Fibroblast of peridontal ligament (primary cell): ENCODE measurements at regions not wholly inside any gene's neighbourhood (a gene's known extent, or its start where the extent isn't known, plus 50 kb on each side); places are given as distances from the start of the nearest gene placed in this dataset.

Source experiments
- DNase-seq: peaks from one replicate; pipeline ENCODE4 v3.0.0-alpha.2; 2010; ENCODE audit errors: extremely low read depth

DNA sequence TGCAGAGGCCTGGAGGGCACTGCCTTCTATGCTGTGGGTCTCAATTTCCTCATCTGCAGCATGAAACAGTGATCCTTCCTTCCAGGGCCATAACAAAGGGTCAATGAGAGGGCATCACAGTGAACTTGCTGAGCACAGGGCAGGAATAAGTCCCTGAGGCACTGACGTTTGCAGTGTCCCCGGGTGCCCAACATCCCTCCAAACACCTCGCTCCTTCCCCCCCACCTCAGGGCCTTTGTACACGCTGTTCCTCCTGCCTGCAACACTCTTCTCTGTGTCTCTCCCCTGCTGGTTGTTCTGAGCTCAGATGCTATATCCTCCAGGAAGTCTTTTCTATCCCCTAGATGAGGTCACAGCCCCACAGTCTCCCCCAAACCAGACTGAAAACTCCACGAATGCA, 59.7 kb upstream of the TCF20 start:
- no peak for DNase-seq

GRCh38 chr22:42329504-42329903, 59.1 kb upstream of the TCF20 start:
- no peak for DNase-seq

DNA sequence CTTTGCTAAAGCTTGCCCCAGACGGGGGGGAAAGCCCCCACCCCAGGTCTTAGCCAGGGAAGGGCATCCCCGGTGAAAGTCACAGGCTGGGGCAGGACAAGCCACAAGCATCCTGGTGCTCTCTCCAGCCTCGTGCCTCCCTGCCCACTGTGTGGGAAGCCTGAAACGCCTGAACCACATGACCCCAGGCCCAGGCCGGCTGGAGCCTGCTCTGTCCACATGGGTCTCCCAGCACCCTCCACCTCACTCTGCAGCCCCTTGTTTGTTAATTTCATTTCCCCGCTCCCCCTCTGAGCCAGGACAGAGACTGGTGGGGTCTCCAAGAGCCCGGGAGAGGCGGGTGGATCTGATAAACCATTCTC, 58.3 kb upstream of the TCF20 start:
- no peak for DNase-seq

DNA sequence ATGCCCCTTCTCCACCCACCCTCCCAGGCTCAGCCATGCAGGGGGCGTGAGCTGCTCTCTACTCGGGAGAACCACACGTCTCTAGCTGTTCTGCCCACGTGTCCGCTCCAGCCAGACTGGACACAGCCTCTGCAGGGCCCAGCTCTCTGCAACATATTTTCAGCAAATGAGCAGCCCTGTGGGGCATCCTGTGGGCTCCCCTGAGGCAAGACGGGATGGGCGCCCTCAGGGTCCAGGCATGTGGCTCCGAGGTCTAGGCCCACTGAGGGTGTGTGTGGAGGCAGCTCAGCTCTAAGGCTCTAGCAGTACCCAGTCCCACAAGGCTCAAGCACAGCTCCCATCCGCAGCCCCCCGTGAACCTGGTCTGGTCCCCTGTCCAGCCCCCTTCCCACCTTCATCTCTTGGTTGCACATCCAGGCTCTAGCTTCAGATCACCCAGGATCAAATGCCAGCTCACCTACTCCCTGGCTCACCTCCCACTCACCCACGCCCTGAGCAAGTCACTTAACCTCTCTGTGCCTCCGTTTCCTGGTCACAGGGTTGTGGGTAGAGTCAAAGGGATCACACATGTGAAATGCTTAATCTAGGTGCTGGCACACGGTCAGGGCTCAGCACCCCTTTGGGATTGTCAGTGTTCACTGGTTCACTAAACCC, 57.8 kb upstream of the TCF20 start:
- DNase-seq, result no peak

DNA sequence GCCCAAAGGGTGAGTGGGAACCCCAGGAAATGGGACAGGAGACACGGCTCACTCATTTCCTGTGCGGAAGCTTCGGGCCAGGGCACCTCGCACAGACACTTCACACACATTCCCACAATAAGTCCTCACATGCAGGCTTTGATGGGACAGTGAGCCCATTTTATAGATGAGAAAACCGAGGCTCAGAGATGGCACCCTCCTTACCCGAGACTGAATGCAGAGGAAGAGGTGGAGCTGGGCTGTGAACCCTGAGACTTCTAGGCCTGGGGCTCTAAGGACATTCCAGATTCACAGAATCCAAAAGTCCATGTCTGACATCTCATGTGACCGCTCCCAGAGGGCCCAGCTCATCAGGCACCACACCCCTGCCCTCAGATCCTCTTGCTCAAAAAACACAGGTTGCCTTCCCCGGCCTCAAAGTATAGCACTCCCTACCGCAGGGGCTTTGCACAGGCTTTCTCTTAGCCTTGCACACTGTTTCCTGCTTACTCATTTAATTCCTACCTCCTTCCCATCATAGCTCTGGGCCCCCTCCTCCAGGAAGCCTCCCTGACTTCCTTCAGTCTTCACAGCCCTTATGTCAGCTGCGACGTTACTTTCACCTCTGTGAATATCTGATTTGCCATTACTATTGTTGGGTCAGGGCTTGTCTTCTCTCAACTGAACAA, 57.1 kb upstream of the TCF20 start:
- no peak for DNase-seq

- DNase-seq, result peak; percentile 22
Observed at GRCh38 chr22:42326801-42327200, 56.3 kb upstream of the TCF20 start.

DNA sequence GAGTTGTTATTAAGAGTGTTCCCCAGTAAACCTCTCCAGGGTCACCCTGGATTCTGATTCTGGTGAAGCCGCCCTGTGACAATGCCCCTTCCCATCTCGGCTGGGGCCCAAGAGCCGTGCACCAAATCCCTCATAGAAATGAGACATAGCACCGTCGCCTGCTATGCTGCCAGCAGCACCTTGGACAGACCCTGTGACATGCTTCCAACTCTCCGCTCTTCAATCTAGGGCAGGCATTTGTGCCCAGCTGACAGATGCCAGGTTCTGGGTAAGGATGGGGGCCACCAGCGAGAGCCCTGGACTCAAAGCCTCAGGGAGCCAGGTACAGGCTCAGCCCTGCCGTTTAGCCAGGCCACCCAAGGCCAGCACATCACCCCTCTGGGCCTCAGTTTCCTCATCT, 55.8 kb upstream of the TCF20 start:
- no peak for DNase-seq

- DNase-seq, result no peak
Observed at GRCh38 chr22:42324990-42325710, 54.7 kb upstream of the TCF20 start.

GRCh38 chr22:42324566-42324965, 54.1 kb upstream of the TCF20 start:
- no peak for DNase-seq

DNA sequence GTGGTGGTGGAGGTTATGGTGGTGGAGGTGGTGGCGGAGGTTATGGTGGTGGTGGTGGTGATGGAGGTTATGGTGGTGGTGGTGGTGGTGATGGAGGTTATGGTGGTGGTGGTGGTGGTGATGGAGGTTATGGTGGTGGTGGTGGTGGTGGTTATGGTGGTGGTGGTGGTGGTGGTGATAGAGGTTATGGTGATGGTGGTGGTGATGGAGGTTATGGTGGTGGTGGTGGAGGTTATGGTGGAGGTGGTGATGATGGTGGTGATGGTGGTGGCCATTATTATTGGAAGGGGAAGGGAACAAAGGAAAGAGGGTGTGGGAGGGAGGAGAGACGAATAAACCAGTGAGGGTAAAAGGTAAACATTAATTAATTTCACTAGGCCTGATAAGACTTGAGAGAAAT, 53.5 kb upstream of the TCF20 start:
- DNase-seq, result no peak

GRCh38 chr22:42322562-42322926, 52.1 kb upstream of the TCF20 start:
- no peak for DNase-seq

- DNase-seq, result no peak
Observed at GRCh38 chr22:42321908-42322561, 51.6 kb upstream of the TCF20 start.

DNA sequence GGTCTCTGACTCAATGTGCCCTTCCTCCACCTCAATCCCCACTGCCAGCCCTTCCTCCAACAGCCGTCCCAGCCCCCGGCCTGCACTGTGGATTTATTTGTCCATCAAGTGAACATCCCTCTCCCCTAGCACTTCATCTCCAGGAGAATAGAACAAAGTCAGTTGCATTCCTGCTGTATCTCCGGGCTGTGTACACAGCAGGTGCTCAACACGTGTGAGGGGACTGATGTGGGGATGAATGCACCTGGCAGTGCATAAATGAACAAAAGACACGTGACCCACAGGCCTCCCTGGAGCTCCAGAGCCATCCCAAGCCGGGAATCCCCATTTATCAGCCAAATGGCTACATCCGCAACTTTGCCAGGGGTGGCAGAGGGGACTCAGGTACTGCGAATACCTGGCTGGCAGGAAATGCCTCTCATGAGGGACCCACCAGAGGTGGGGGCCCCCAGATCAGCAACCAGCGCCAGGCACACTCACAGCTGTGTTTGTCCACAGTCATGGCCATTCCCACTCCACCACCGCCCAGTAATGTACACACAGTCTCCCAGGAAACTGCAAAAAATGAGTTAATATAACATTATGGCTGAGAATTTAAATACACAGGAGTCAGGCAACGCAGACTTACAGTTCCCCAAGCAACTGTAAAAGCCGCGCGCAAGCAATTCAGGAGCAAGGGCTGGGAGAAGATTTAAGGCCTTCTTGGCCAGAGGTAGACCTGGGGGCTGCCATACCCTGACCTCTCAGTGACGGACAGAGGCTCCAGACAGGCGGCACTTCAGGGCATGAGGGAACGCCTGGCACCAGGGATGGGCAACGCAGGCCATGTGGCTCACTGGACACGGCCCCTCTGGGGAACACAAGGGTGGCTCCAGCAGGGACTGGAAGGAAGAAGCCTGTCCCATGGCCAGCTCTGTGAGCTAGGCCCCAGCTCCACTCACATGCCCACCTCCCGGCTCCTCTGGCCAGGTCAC, 50.3 kb upstream of the TCF20 start:
- DNase-seq, result no peak
